GM12878 (cell line): ENCODE measurements at regions not wholly inside any gene's neighbourhood (a gene's known extent, or its start where the extent isn't known, plus 50 kb on each side); places are given as distances from the start of the nearest gene placed in this dataset.

Experiments
- BRCA1 ChIP-seq: IDR thresholded peaks from 2 replicates; pipeline ENCODE4 v1.6.1; 2011; ENCODE audit warnings: low read depth, low read length, improper control_type of control experiment
- DPF2 ChIP-seq: fragments of 450-650 bp; IDR thresholded peaks from 2 replicates; pipeline ENCODE4 v1.6.1; 2017; ENCODE audit warnings: mild to moderate bottlenecking
- ELK1 ChIP-seq: IDR thresholded peaks from 2 replicates; pipeline ENCODE4 v1.6.1; 2012; ENCODE audit warnings: low read depth, low read length, improper control_type of control experiment
- EZH2 ChIP-seq: IDR thresholded peaks from 2 replicates; pipeline ENCODE4 v1.6.1; 2012; ENCODE audit warnings: low read depth, mild to moderate bottlenecking, control low read depth, inconsistent platforms, low read length, borderline replicate concordance; ENCODE audit not compliant: control insufficient read depth
- FOXK2 ChIP-seq: fragments of 450-650 bp; IDR thresholded peaks from 2 replicates; pipeline ENCODE4 v1.6.1; 2017; ENCODE audit warnings: mild to moderate bottlenecking, moderate library complexity
- HCFC1 ChIP-seq: fragments of 150-350 bp; IDR thresholded peaks from 2 replicates; pipeline ENCODE4 v1.6.1; 2014; ENCODE audit warnings: low read length
- KDM1A ChIP-seq: fragments of 200-600 bp; sonication (generic); IDR thresholded peaks from 2 replicates; pipeline ENCODE4 v1.6.1; 2016; ENCODE audit warnings: borderline replicate concordance
- NFIC ChIP-seq: IDR thresholded peaks from 2 replicates; pipeline ENCODE4 v1.6.1; 2012; ENCODE audit warnings: low read depth, mild to moderate bottlenecking, inconsistent platforms, low read length, moderate library complexity
- POLR2A ChIP-seq: IDR thresholded peaks from 2 replicates; pipeline ENCODE4 v1.6.1; 2011; ENCODE audit warnings: low read depth, mild to moderate bottlenecking, low read length
- RFX5 ChIP-seq: IDR thresholded peaks from 2 replicates; pipeline ENCODE4 v1.6.1; 2011; ENCODE audit warnings: low read depth, low read length, improper control_type of control experiment
- SIN3A ChIP-seq: IDR thresholded peaks from 2 replicates; pipeline ENCODE4 v1.6.1; 2012; ENCODE audit warnings: low read depth, low read length, improper control_type of control experiment
- ZNF24 ChIP-seq: fragments of 450-650 bp; IDR thresholded peaks from 2 replicates; pipeline ENCODE4 v1.6.1; 2017; ENCODE audit warnings: antibody characterized with exemption, mild to moderate bottlenecking
- ZNF274 ChIP-seq: IDR thresholded peaks from one replicate; pipeline ENCODE4 v1.8.0; 2011; ENCODE audit not compliant: insufficient read length, insufficient read depth

GRCh38 chr1:234928642-234929041 is 200.0 kb downstream of the TOMM20 start:
- no peak for TF ChIP-seq DPF2
- TF ChIP-seq ELK1 = no peak
- no peak for TF ChIP-seq KDM1A
- no peak for TF ChIP-seq POLR2A
- no peak for TF ChIP-seq BRCA1
- TF ChIP-seq EZH2 = no peak
- no peak for TF ChIP-seq RFX5
- no peak for TF ChIP-seq NFIC
- no peak for TF ChIP-seq SIN3A
- no peak for TF ChIP-seq ZNF24
- TF ChIP-seq FOXK2 = no peak
- TF ChIP-seq ZNF274 = no peak
- TF ChIP-seq HCFC1 = no peak
